ENCODE measurements at regions not wholly inside any gene's neighbourhood (a gene's known extent, or its start where the extent isn't known, plus 50 kb on each side); places are given as distances from the start of the nearest gene placed in this dataset.

GRCh38 chr11:116543099-116543498 is 229.7 kb downstream of the BUD13 start:
- TF ChIP-seq RAD21 (conservative IDR thresholded peaks at IDR 0.05): no peak
- TF ChIP-seq SMC3 (conservative IDR thresholded peaks at IDR 0.05; ENCODE audit: poor library complexity): no peak
- no peak for TF ChIP-seq REST (IDR thresholded peaks at IDR 0.05; ENCODE audit: borderline replicate concordance)
- TF ChIP-seq POLR2AphosphoS5 (IDR thresholded peaks at IDR 0.05): no peak
- no peak for TF ChIP-seq CTCF (IDR thresholded peaks at IDR 0.05; ENCODE audit: poor library complexity, severe bottlenecking)
- no peak for TF ChIP-seq TAF1 (IDR thresholded peaks at IDR 0.05; ENCODE audit: low read depth)
- TF ChIP-seq EZH2 (IDR thresholded peaks at IDR 0.05; ENCODE audit: borderline replicate concordance, insufficient read depth, low read length, poor library complexity, severe bottlenecking): no peak
- TF ChIP-seq MXI1 (conservative IDR thresholded peaks at IDR 0.05; ENCODE audit: poor library complexity, severe bottlenecking): no peak
- TF ChIP-seq EP300 (conservative IDR thresholded peaks at IDR 0.05; ENCODE audit: poor library complexity, severe bottlenecking): no peak
- Histone ChIP-seq H3K9me3 (ENCODE audit: low read length) (no peaks in the 10 kb centered on the region), H3K9ac (ENCODE audit: low read length) (no peak overlapping the region), H3K79me2 (replicated peaks; ENCODE audit: insufficient read depth, low read length) (no peaks in the 10 kb centered on the region), H3K27ac (ENCODE audit: low read length) (no peak overlapping the region), H3F3A (ENCODE audit: insufficient read depth, low read length, poor library complexity, severe bottlenecking) (no peaks in the 10 kb centered on the region), H3K36me3 (ENCODE audit: insufficient read depth, low read length) (no peaks in the 10 kb centered on the region), H2AFZ (ENCODE audit: low read depth, low read length) (no peak overlapping the region), H3K4me3 (ENCODE audit: low read length) (no peak overlapping the region), H3K27me3 (ENCODE audit: insufficient read depth, low read depth, low read length) (no peaks in the 10 kb centered on the region), H3K9me2 (ENCODE audit: insufficient read depth, low read length) (no peaks in the 10 kb centered on the region), H4K20me1 (ENCODE audit: insufficient read depth) (no peaks in the 10 kb centered on the region), H3K4me2 (ENCODE audit: low read length) (no peak overlapping the region)

GRCh38 chr11:116542406-116542805 is 230.4 kb downstream of the BUD13 start:
- Histone ChIP-seq H3F3A (ENCODE audit: insufficient read depth, low read length, poor library complexity, severe bottlenecking) (no peaks in the 10 kb centered on the region), H3K27me3 (ENCODE audit: insufficient read depth, low read depth, low read length) (no peaks in the 10 kb centered on the region), H4K20me1 (ENCODE audit: insufficient read depth) (no peaks in the 10 kb centered on the region), H3K9me3 (ENCODE audit: low read length) (no peaks in the 10 kb centered on the region), H2AFZ (ENCODE audit: low read depth, low read length) (no peak overlapping the region), H3K9ac (ENCODE audit: low read length) (no peak overlapping the region), H3K36me3 (ENCODE audit: insufficient read depth, low read length) (no peaks in the 10 kb centered on the region), H3K9me2 (ENCODE audit: insufficient read depth, low read length) (no peaks in the 10 kb centered on the region), H3K4me2 (ENCODE audit: low read length) (no peak overlapping the region), H3K4me3 (ENCODE audit: low read length) (no peak overlapping the region), H3K79me2 (replicated peaks; ENCODE audit: insufficient read depth, low read length) (no peaks in the 10 kb centered on the region), H3K27ac (ENCODE audit: low read length) (no peak overlapping the region)
- TF ChIP-seq CTCF (IDR thresholded peaks at IDR 0.05; ENCODE audit: poor library complexity, severe bottlenecking) (no peak), RAD21 (conservative IDR thresholded peaks at IDR 0.05) (no peak), TAF1 (IDR thresholded peaks at IDR 0.05; ENCODE audit: low read depth) (no peak), EP300 (conservative IDR thresholded peaks at IDR 0.05; ENCODE audit: poor library complexity, severe bottlenecking) (no peak)

Measured in neural cell (in vitro differentiated cells).